ENCODE measurements at regions not wholly inside any gene's neighbourhood (a gene's known extent, or its start where the extent isn't known, plus 50 kb on each side); places are given as distances from the start of the nearest gene placed in this dataset.

DNA sequence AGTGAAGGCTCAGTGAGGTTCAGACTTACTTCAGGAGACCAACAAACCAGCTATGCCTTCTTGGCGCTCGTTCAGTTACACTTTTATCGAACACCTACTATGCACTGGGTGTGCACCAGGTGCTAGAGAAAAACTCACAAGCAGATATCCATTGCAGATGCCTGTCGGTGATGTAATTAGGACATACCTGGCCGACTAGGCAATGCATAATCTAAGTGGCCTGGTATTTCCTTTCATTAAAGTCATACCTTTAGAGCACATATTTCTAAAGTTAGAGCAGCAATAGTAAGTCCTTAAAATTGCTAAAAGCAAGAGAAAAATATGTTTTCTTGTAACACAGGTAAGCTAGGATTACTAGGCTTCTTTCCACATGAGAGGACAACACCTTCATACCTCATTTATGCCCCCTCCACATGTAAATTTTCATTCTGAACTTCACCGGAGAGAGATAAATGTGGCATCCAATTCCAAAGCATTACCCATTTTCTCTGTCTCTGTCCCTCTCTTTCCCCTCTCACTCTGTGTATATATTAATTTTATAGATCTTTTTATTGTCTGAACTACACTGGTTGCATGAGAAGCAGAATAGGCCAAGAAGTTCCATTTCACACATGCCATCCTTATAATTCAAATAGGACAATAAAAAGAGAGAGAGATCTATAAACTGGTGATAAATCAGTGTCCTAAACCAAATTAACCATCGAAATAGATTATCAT is 242.2 kb downstream of the SPTSSA start:
- TF ChIP-seq ZNF274 (IDR thresholded peaks at IDR 0.05; ENCODE audit: low read depth, low read length) (no peak), YY1 (IDR thresholded peaks at IDR 0.05; ENCODE audit: insufficient read depth, insufficient read length) (no peak), SUZ12 (IDR thresholded peaks at IDR 0.05; ENCODE audit: extremely low read depth, insufficient read depth, insufficient read length) (no peak)
- Histone ChIP-seq H3K36me3 (ENCODE audit: insufficient read depth, insufficient read length, low read length) (no peaks in the 10 kb centered on the region), H3K4me3 (ENCODE audit: insufficient read length, low read depth) (no peak overlapping the region), H3K4me1 (ENCODE audit: insufficient read depth, insufficient read length) (no peaks in the 10 kb centered on the region), H3K9ac (ENCODE audit: insufficient read length, low read depth) (no peak overlapping the region), H3K9me3 (ENCODE audit: insufficient read depth, low read length) (no peaks in the 10 kb centered on the region), H3K27me3 (ENCODE audit: insufficient read depth, insufficient read length) (no peaks in the 10 kb centered on the region)
- no peak for DNase-seq (ENCODE audit: low read depth, low spot score)

DNA sequence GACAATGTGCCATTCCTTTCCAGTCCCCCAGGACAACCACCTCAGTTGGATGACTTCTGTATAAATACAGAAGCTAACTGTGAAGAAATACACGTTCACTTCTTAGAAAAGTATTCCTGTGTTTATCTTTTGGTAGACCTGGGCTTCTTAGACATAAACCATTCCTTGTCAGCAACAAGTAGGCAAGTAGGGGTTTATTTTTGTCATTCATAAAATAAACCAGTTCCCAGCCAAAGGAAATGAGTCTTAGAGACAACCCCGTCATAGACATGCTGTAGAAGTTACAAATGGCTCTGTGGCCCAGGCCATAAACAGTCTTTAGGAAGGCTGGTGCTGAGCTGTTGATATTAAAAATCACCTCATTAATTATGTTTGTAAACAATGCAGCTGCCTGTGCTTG is 243.2 kb downstream of the SPTSSA start:
- H3K4me3 ChIP-seq (ENCODE audit: insufficient read length, low read depth) = no peak overlapping the region
- H3K9ac ChIP-seq (ENCODE audit: insufficient read length, low read depth) = no peak overlapping the region
- H3K4me1 ChIP-seq (ENCODE audit: insufficient read depth, insufficient read length) = no peaks in the 10 kb centered on the region
- H3K9me3 ChIP-seq (ENCODE audit: insufficient read depth, low read length) = no peaks in the 10 kb centered on the region
- no peak for DNase-seq (ENCODE audit: low read depth, low spot score)
- no peaks in the 10 kb centered on the region for H3K36me3 ChIP-seq (ENCODE audit: insufficient read depth, insufficient read length, low read length)
- TF ChIP-seq SUZ12 (IDR thresholded peaks at IDR 0.05; ENCODE audit: extremely low read depth, insufficient read depth, insufficient read length) (no peak), ZNF274 (IDR thresholded peaks at IDR 0.05; ENCODE audit: low read depth, low read length) (no peak), YY1 (IDR thresholded peaks at IDR 0.05; ENCODE audit: insufficient read depth, insufficient read length) (no peak)
- no peaks in the 10 kb centered on the region for H3K27me3 ChIP-seq (ENCODE audit: insufficient read depth, insufficient read length)

DNA sequence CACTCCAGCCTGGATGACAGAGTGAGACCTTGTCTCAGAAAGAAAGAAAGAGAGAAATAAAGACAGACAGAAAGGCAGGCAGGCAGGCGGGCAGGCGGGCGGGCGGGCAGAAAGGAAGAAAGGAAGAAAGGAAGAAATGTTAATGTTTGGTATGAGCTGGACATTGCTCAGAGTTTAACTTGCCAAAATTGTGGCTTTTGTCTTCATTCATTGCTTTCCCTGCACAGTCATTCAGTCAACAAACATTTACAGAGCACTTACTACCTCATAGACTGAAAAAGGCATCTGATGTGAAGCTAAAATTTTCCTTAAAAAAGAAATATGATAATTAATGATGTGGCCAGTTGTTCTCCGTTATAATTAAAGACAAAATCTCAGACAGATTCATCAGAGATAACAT is 247.1 kb downstream of the SPTSSA start:
- no peaks in the 10 kb centered on the region for H3K9me3 ChIP-seq (ENCODE audit: insufficient read depth, low read length)
- DNase-seq (ENCODE audit: low read depth, low spot score) = no peak
- no peaks in the 10 kb centered on the region for H3K36me3 ChIP-seq (ENCODE audit: insufficient read depth, insufficient read length, low read length)
- TF ChIP-seq YY1 (IDR thresholded peaks at IDR 0.05; ENCODE audit: insufficient read depth, insufficient read length) = no peak
- TF ChIP-seq SUZ12 (IDR thresholded peaks at IDR 0.05; ENCODE audit: extremely low read depth, insufficient read depth, insufficient read length) = no peak
- no peak for TF ChIP-seq ZNF274 (IDR thresholded peaks at IDR 0.05; ENCODE audit: low read depth, low read length)
- H3K27me3 ChIP-seq (ENCODE audit: insufficient read depth, insufficient read length) = no peaks in the 10 kb centered on the region
- no peak overlapping the region for H3K9ac ChIP-seq (ENCODE audit: insufficient read length, low read depth)
- H3K4me3 ChIP-seq (ENCODE audit: insufficient read length, low read depth) = no peak overlapping the region
- H3K4me1 ChIP-seq (ENCODE audit: insufficient read depth, insufficient read length) = no peaks in the 10 kb centered on the region

DNA sequence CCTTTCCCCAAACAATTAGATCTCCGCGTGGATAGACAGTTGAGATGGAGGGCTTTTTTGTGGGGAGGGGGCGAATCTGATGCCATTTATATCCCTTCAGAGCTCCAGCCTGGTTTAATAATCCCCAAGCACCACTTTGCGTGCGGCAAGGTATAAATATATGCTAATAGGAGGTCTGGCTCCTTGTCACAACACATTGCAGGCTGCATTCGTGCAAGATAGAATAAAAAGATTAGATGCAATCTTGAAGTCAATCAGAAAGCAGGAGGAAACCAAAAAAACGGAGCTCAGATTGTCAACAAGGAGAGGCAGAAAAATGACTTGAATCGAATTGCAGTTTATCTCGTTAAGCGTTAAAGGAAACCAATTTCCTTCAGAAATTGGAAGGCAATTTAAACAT is 248.7 kb downstream of the SPTSSA start:
- H3K4me3 ChIP-seq (ENCODE audit: insufficient read length, low read depth) = no peak overlapping the region
- no peak for TF ChIP-seq YY1 (IDR thresholded peaks at IDR 0.05; ENCODE audit: insufficient read depth, insufficient read length)
- TF ChIP-seq ZNF274 (IDR thresholded peaks at IDR 0.05; ENCODE audit: low read depth, low read length) = no peak
- TF ChIP-seq SUZ12 (IDR thresholded peaks at IDR 0.05; ENCODE audit: extremely low read depth, insufficient read depth, insufficient read length) = no peak
- H3K9me3 ChIP-seq (ENCODE audit: insufficient read depth, low read length) = no peaks in the 10 kb centered on the region
- DNase-seq (ENCODE audit: low read depth, low spot score) = no peak
- no peaks in the 10 kb centered on the region for H3K27me3 ChIP-seq (ENCODE audit: insufficient read depth, insufficient read length)
- H3K9ac ChIP-seq (ENCODE audit: insufficient read length, low read depth) = no peak overlapping the region
- no peaks in the 10 kb centered on the region for H3K4me1 ChIP-seq (ENCODE audit: insufficient read depth, insufficient read length)
- H3K36me3 ChIP-seq (ENCODE audit: insufficient read depth, insufficient read length, low read length) = no peaks in the 10 kb centered on the region

DNA sequence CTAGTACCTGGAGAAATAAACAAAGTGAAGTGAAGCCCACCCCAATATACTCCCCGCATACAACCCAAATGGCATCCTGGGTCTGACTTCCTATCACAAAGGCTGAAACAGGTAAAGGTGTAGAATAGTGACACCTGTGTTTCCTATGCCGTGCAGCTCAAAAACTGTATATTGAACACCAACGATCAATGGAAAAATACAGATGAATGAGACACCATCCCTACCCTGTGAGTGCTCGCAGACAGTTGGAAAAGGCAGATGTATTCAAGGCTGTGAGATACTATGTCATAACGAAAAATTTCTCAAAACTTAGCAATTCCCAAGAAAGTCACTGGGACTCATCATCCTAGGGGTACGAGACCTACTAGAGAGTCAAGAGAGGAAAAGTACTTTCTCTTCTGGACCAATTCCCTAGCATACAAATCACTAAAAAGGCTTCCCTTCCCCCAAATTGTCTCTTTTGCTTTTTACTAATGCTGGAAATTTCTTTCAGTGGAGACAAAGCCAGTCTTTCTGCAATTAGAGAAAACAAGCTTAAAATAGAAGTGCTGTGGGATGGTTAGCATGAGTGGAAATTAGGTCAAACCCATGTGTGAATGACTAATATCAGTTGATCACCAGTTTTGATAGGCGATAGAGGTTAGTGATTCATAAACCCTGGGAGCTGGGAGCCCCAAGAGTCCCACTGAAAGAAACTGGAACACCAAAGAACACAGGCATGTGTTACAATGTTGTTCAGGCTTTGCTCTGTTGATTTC is 249.7 kb downstream of the SPTSSA start:
- Histone ChIP-seq H3K4me3 (ENCODE audit: insufficient read length, low read depth) (no peak overlapping the region), H3K27me3 (ENCODE audit: insufficient read depth, insufficient read length) (no peaks in the 10 kb centered on the region)

DNA sequence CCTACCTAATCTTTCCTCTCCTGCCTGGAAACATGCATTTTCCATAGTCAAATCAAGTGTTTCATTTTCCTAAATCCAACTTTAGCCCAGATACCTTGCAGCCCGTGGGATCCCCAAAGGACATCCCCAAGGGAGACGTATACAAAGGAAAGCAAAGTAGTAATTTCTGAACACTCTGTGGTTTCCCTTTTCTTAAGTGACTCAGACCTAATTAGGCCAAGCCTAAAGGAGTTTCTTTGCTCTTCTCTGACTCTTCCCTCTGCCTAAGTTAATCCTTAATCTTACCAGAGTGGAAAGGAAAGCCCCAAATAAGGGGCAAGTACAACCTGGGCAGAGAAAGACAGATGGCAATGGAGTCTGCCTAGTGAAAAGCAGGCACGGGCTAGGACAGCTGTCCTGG is 250.3 kb downstream of the SPTSSA start:
- DNase-seq (ENCODE audit: low read depth, low spot score) = no peak
- no peaks in the 10 kb centered on the region for H3K4me1 ChIP-seq (ENCODE audit: insufficient read depth, insufficient read length)
- H3K9me3 ChIP-seq (ENCODE audit: insufficient read depth, low read length) = no peaks in the 10 kb centered on the region
- no peaks in the 10 kb centered on the region for H3K27me3 ChIP-seq (ENCODE audit: insufficient read depth, insufficient read length)
- H3K36me3 ChIP-seq (ENCODE audit: insufficient read depth, insufficient read length, low read length) = no peaks in the 10 kb centered on the region
- H3K9ac ChIP-seq (ENCODE audit: insufficient read length, low read depth) = no peak overlapping the region
- no peak overlapping the region for H3K4me3 ChIP-seq (ENCODE audit: insufficient read length, low read depth)
- TF ChIP-seq SUZ12 (IDR thresholded peaks at IDR 0.05; ENCODE audit: extremely low read depth, insufficient read depth, insufficient read length) = no peak
- TF ChIP-seq YY1 (IDR thresholded peaks at IDR 0.05; ENCODE audit: insufficient read depth, insufficient read length) = no peak
- TF ChIP-seq ZNF274 (IDR thresholded peaks at IDR 0.05; ENCODE audit: low read depth, low read length) = no peak

More for the DNA sequence above, 249.7 kb downstream of the SPTSSA start:
- H3K9ac ChIP-seq (ENCODE audit: insufficient read length, low read depth) = no peak overlapping the region
- no peaks in the 10 kb centered on the region for H3K4me1 ChIP-seq (ENCODE audit: insufficient read depth, insufficient read length)
- H3K36me3 ChIP-seq (ENCODE audit: insufficient read depth, insufficient read length, low read length) = no peaks in the 10 kb centered on the region
- no peak for TF ChIP-seq ZNF274 (IDR thresholded peaks at IDR 0.05; ENCODE audit: low read depth, low read length)
- no peak for TF ChIP-seq YY1 (IDR thresholded peaks at IDR 0.05; ENCODE audit: insufficient read depth, insufficient read length)
- TF ChIP-seq SUZ12 (IDR thresholded peaks at IDR 0.05; ENCODE audit: extremely low read depth, insufficient read depth, insufficient read length) = no peak
- no peaks in the 10 kb centered on the region for H3K9me3 ChIP-seq (ENCODE audit: insufficient read depth, low read length)
- DNase-seq (ENCODE audit: low read depth, low spot score) = no peak

DNA sequence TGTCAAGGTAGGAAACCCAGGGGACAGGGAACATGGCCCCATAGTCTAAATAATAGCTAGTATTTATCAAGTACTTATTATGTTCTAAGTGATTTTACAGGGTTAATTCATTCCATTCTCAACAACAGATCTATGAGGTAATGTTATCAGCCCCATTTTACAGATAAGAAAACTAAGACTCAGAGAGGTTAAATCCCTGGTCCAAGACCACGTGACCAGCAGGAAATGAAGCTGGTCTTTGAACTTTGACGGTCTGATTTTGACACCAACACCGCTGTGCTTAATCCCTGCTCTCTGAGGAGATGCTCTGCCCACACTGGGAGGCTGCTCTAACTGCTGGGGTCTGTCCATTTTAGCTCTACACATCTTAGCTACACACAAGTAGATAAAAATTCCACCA is 253.5 kb downstream of the SPTSSA start:
- H3K9ac ChIP-seq (ENCODE audit: insufficient read length, low read depth) = no peak overlapping the region
- DNase-seq (ENCODE audit: low read depth, low spot score) = no peak
- TF ChIP-seq ZNF274 (IDR thresholded peaks at IDR 0.05; ENCODE audit: low read depth, low read length) (no peak), SUZ12 (IDR thresholded peaks at IDR 0.05; ENCODE audit: extremely low read depth, insufficient read depth, insufficient read length) (no peak), YY1 (IDR thresholded peaks at IDR 0.05; ENCODE audit: insufficient read depth, insufficient read length) (no peak)
- no peaks in the 10 kb centered on the region for H3K27me3 ChIP-seq (ENCODE audit: insufficient read depth, insufficient read length)
- H3K36me3 ChIP-seq (ENCODE audit: insufficient read depth, insufficient read length, low read length) = no peaks in the 10 kb centered on the region
- no peak overlapping the region for H3K4me3 ChIP-seq (ENCODE audit: insufficient read length, low read depth)
- no peaks in the 10 kb centered on the region for H3K9me3 ChIP-seq (ENCODE audit: insufficient read depth, low read length)
- H3K4me1 ChIP-seq (ENCODE audit: insufficient read depth, insufficient read length) = no peaks in the 10 kb centered on the region

All from NT2/D1 (cell line).